ENCODE measurements at regions not wholly inside any gene's neighbourhood (a gene's known extent, or its start where the extent isn't known, plus 50 kb on each side); places are given as distances from the start of the nearest gene placed in this dataset.

DNA sequence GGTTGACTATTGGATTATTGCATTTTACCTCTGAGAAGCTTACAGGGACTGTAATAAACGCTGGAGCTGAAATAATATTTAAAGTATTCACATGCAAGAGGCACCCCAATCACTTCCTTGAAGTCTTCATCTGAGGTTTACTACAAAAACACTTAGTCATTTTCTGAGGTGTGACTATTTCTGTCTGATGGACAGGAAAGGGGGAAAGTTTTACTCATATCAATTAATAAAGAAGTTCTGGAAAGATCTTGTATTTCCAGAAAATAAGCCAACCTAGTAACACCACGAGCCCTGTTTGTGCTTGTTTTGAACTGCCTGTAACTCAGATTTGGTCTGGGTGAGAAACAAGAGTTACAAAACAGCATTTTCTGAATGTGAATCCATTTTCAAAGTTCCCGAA, 63.9 kb upstream of the PRKCQ start:
- Histone ChIP-seq H3K4me1 (no peaks in the 10 kb centered on the region), H3K36me3 (no peaks in the 10 kb centered on the region), H3K9me3 (no peaks in the 10 kb centered on the region), H3K27me3 (peaks cover 0 to 37% (median 0%) of the 10 kb centered on the region in 4 donors), H3K27ac (no peak overlapping the region), H3K4me3 (no peak overlapping the region)
- WGBS, 2 donors, result 25 to 34% methylated on average over 3 of the region's 3 CpGs
- TF ChIP-seq, protein P1, sequence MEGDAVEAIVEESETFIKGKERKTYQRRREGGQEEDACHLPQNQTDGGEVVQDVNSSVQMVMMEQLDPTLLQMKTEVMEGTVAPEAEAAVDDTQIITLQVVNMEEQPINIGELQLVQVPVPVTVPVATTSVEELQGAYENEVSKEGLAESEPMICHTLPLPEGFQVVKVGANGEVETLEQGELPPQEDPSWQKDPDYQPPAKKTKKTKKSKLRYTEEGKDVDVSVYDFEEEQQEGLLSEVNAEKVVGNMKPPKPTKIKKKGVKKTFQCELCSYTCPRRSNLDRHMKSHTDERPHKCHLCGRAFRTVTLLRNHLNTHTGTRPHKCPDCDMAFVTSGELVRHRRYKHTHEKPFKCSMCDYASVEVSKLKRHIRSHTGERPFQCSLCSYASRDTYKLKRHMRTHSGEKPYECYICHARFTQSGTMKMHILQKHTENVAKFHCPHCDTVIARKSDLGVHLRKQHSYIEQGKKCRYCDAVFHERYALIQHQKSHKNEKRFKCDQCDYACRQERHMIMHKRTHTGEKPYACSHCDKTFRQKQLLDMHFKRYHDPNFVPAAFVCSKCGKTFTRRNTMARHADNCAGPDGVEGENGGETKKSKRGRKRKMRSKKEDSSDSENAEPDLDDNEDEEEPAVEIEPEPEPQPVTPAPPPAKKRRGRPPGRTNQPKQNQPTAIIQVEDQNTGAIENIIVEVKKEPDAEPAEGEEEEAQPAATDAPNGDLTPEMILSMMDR (IDR thresholded peaks at IDR 0.05), result no peak
- TF ChIP-seq POLR2A (IDR thresholded peaks at IDR 0.05), result no peak
- DNase-seq, result no peak
- intact Hi-C loops (cut with DNase I), result no loop called here

DNA sequence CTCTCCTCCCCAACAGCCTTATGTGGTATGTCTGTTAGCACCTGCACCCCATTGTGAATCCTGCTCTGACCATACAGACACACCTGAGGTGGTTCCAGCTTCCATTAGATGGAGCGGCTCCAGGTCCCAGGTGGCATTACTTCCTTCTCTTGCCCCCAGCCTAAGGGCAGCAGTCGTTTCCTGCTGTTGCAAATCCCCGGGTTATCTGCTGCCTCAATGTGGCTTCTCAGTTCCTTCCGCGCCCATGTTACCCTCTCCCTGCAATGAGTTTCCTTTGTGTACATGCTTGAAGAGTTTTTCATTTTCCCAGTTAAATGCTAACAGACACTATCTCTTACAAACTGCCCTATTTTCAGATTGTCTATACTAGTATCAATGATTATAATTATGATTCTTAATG, 62.8 kb upstream of the PRKCQ start:
- intact Hi-C loops (cut with DNase I), result no loop called here
- Histone ChIP-seq H3K36me3 (no peaks in the 10 kb centered on the region), H3K27ac (no peak overlapping the region), H3K27me3 (peaks cover 0 to 35% (median 0%) of the 10 kb centered on the region in 4 donors), H3K9me3 (no peaks in the 10 kb centered on the region), H3K4me1 (no peaks in the 10 kb centered on the region), H3K4me3 (no peak overlapping the region)
- DNase-seq, result no peak
- 34 to 38% methylated on average over 4 to 5 of the region's 5 CpGs for WGBS, 2 donors
- no peak for TF ChIP-seq POLR2A (IDR thresholded peaks at IDR 0.05)
- TF ChIP-seq, protein P1 (IDR thresholded peaks at IDR 0.05), result no peak

DNA sequence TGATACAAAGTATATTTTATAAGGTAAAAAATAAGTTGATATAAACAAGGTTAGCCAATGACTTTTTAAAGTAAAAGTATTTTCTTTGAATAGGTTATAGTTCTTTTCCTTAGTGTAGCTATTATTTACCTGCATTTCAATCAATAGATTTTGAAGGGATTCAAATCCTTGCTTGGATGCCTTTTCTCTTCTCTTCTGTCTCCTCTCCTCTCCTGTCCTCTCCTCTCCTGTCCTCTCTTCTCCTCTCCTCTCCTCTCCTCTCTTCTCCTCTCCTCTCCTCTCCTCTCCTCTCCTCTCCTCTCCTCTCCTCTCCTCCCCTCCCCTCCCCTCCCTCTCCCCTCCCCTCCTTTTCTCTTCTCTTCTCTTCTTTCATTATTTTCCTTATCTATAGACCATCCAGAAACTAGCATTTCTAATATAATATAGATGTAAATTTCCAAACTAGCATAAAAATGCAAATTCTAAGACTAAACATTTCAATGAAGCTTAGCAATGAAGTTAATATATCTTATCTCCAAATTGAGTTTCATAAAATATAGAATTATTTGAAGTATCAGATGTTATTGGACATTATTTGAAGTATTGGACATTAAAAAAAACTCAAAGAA, 60.5 kb upstream of the PRKCQ start:
- TF ChIP-seq, protein P1 (IDR thresholded peaks at IDR 0.05), result no peak
- TF ChIP-seq POLR2A (IDR thresholded peaks at IDR 0.05), result no peak
- intact Hi-C loops (cut with DNase I), result no loop called here
- Histone ChIP-seq H3K4me1 (no peaks in the 10 kb centered on the region), H3K27me3 (peaks cover 0 to 26% (median 0%) of the 10 kb centered on the region in 4 donors), H3K9me3 (no peaks in the 10 kb centered on the region), H3K36me3 (no peaks in the 10 kb centered on the region), H3K27ac (no peak overlapping the region), H3K4me3 (no peak overlapping the region)
- DNase-seq, result no peak

- intact Hi-C loops (cut with DNase I), result no loop called here
- WGBS, 2 donors, result 58 to 71% methylated on average over 4 of the region's 4 CpGs
- H3K9me3 ChIP-seq, result no peaks in the 10 kb centered on the region
These were observed 57.0 kb upstream of the PRKCQ start for GRCh38 chr10:6637053-6637452.

GRCh38 chr10:6635784-6636183, 55.7 kb upstream of the PRKCQ start:
- 70 to 73% methylated on average over 2 of the region's 2 CpGs for WGBS, 2 donors
- no peak for DNase-seq
- H3K4me3 ChIP-seq, result no peak overlapping the region
- no peaks in the 10 kb centered on the region for H3K36me3 ChIP-seq
- intact Hi-C loops (cut with DNase I), result no loop called here
- no peak overlapping the region for H3K27ac ChIP-seq
- H3K4me1 ChIP-seq, result no peaks in the 10 kb centered on the region
- H3K27me3 ChIP-seq, result peaks cover 0 to 4% (median 0%) of the 10 kb centered on the region in 4 donors
- TF ChIP-seq, protein P1 (IDR thresholded peaks at IDR 0.05), result no peak
- no peak for TF ChIP-seq POLR2A (IDR thresholded peaks at IDR 0.05)
- H3K9me3 ChIP-seq, result no peaks in the 10 kb centered on the region

More at GRCh38 chr10:6637053-6637452, 57.0 kb upstream of the PRKCQ start:
- peaks cover 0 to 11% (median 0%) of the 10 kb centered on the region in 4 donors for H3K27me3 ChIP-seq
- no peak overlapping the region for H3K27ac ChIP-seq
- TF ChIP-seq POLR2A (IDR thresholded peaks at IDR 0.05), result no peak
- TF ChIP-seq, protein P1 (IDR thresholded peaks at IDR 0.05), result no peak
- H3K36me3 ChIP-seq, result no peaks in the 10 kb centered on the region
- H3K4me1 ChIP-seq, result no peaks in the 10 kb centered on the region
- DNase-seq, result no peak
- H3K4me3 ChIP-seq, result no peak overlapping the region

Measured in esophagus squamous epithelium (tissue), 5 donors.